ENCODE measurements at regions not wholly inside any gene's neighbourhood (a gene's known extent, or its start where the extent isn't known, plus 50 kb on each side); places are given as distances from the start of the nearest gene placed in this dataset.
A peak's percentile ranks its signal among the peaks of the same experiment; 100 is the strongest.

GRCh38 chr4:13248621-13249298 lies 235.4 kb downstream of the RAB28 start:
- no peaks in the 10 kb centered on the region for H3K79me2 ChIP-seq (replicated peaks; ENCODE audit: insufficient read depth)
- Mint-ChIP-seq H3K27ac (no peak overlapping the region), H3K27me3 (ENCODE audit: insufficient read depth, low read depth, poor library complexity) (peaks cover 1% of the 10 kb centered on the region), H3K4me3 (no peak overlapping the region), H3K36me3 (ENCODE audit: low read depth) (peaks cover 14% of the 10 kb centered on the region; the same call in 2 of the 3 replicates), H3K4me1 (peaks cover 9% of the 10 kb centered on the region), H3K9me3 (peaks cover 22% of the 10 kb centered on the region)
- H3K9me2 ChIP-seq (ENCODE audit: insufficient read depth) = no peaks in the 10 kb centered on the region
- no peaks in the 10 kb centered on the region for H3K36me3 ChIP-seq (ENCODE audit: insufficient read depth)
- ATAC-seq (no peak; the same call in 2 of the 3 replicates), DNase-seq (ENCODE audit: low spot score) (peak; percentile 64)
- no peak overlapping the region for H3K27ac ChIP-seq (ENCODE audit: low read depth)
- no peaks in the 10 kb centered on the region for H3K27me3 ChIP-seq (ENCODE audit: insufficient read depth)
- no peaks in the 10 kb centered on the region for H3F3A ChIP-seq (replicated peaks; ENCODE audit: low read depth)
- TF ChIP-seq, protein P1, sequence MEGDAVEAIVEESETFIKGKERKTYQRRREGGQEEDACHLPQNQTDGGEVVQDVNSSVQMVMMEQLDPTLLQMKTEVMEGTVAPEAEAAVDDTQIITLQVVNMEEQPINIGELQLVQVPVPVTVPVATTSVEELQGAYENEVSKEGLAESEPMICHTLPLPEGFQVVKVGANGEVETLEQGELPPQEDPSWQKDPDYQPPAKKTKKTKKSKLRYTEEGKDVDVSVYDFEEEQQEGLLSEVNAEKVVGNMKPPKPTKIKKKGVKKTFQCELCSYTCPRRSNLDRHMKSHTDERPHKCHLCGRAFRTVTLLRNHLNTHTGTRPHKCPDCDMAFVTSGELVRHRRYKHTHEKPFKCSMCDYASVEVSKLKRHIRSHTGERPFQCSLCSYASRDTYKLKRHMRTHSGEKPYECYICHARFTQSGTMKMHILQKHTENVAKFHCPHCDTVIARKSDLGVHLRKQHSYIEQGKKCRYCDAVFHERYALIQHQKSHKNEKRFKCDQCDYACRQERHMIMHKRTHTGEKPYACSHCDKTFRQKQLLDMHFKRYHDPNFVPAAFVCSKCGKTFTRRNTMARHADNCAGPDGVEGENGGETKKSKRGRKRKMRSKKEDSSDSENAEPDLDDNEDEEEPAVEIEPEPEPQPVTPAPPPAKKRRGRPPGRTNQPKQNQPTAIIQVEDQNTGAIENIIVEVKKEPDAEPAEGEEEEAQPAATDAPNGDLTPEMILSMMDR (conservative IDR thresholded peaks at IDR 0.05; ENCODE audit: low read depth in 2 of 2) = peak; percentile 64 to 83
- TF ChIP-seq, protein P2, sequence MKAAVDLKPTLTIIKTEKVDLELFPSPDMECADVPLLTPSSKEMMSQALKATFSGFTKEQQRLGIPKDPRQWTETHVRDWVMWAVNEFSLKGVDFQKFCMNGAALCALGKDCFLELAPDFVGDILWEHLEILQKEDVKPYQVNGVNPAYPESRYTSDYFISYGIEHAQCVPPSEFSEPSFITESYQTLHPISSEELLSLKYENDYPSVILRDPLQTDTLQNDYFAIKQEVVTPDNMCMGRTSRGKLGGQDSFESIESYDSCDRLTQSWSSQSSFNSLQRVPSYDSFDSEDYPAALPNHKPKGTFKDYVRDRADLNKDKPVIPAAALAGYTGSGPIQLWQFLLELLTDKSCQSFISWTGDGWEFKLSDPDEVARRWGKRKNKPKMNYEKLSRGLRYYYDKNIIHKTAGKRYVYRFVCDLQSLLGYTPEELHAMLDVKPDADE (IDR thresholded peaks at IDR 0.05) = no peak
- TF ChIP-seq STAT1 (IDR thresholded peaks at IDR 0.05; ENCODE audit: unreplicated experiment) = no peak
- TF ChIP-seq, protein P3, sequence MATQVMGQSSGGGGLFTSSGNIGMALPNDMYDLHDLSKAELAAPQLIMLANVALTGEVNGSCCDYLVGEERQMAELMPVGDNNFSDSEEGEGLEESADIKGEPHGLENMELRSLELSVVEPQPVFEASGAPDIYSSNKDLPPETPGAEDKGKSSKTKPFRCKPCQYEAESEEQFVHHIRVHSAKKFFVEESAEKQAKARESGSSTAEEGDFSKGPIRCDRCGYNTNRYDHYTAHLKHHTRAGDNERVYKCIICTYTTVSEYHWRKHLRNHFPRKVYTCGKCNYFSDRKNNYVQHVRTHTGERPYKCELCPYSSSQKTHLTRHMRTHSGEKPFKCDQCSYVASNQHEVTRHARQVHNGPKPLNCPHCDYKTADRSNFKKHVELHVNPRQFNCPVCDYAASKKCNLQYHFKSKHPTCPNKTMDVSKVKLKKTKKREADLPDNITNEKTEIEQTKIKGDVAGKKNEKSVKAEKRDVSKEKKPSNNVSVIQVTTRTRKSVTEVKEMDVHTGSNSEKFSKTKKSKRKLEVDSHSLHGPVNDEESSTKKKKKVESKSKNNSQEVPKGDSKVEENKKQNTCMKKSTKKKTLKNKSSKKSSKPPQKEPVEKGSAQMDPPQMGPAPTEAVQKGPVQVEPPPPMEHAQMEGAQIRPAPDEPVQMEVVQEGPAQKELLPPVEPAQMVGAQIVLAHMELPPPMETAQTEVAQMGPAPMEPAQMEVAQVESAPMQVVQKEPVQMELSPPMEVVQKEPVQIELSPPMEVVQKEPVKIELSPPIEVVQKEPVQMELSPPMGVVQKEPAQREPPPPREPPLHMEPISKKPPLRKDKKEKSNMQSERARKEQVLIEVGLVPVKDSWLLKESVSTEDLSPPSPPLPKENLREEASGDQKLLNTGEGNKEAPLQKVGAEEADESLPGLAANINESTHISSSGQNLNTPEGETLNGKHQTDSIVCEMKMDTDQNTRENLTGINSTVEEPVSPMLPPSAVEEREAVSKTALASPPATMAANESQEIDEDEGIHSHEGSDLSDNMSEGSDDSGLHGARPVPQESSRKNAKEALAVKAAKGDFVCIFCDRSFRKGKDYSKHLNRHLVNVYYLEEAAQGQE (IDR thresholded peaks at IDR 0.05; ENCODE audit: unreplicated experiment) = no peak
- H4K20me1 ChIP-seq (replicated peaks; ENCODE audit: insufficient read depth) = no peaks in the 10 kb centered on the region
- no peak overlapping the region for H3K4me2 ChIP-seq
- H3K4me3 ChIP-seq = no peak overlapping the region
- no peaks in the 10 kb centered on the region for H3K4me1 ChIP-seq (ENCODE audit: insufficient read depth)
- H2AFZ ChIP-seq = no peak overlapping the region

- Histone ChIP-seq H3K4me2 (no peak overlapping the region), H3K9me2 (ENCODE audit: insufficient read depth) (peaks cover 5% of the 10 kb centered on the region; the same call in 1 of the 2 replicates), H4K20me1 (replicated peaks; ENCODE audit: insufficient read depth) (no peaks in the 10 kb centered on the region), H3K27ac (ENCODE audit: low read depth) (no peak overlapping the region), H3K36me3 (ENCODE audit: insufficient read depth) (no peaks in the 10 kb centered on the region), H2AFZ (no peak overlapping the region), H3F3A (replicated peaks; ENCODE audit: low read depth) (no peaks in the 10 kb centered on the region), H3K4me3 (no peak overlapping the region), H3K27me3 (ENCODE audit: insufficient read depth) (no peaks in the 10 kb centered on the region), H3K79me2 (replicated peaks; ENCODE audit: insufficient read depth) (no peaks in the 10 kb centered on the region), H3K4me1 (ENCODE audit: insufficient read depth) (no peaks in the 10 kb centered on the region)
- no peak for ATAC-seq
- Mint-ChIP-seq H3K4me1 (peaks cover 8% of the 10 kb centered on the region), H3K9me3 (peaks cover 22% of the 10 kb centered on the region), H3K27me3 (ENCODE audit: insufficient read depth, low read depth, poor library complexity) (peaks cover 1% of the 10 kb centered on the region), H3K36me3 (ENCODE audit: low read depth) (peaks cover 14% of the 10 kb centered on the region; the same call in 2 of the 3 replicates), H3K27ac (no peak overlapping the region), H3K4me3 (no peak overlapping the region)
- no peak for DNase-seq (ENCODE audit: low spot score)
- TF ChIP-seq, protein P1 (conservative IDR thresholded peaks at IDR 0.05; ENCODE audit: low read depth in 2 of 2) = no peak
- TF ChIP-seq, protein P3 (IDR thresholded peaks at IDR 0.05; ENCODE audit: unreplicated experiment) = no peak
- TF ChIP-seq CREB1 (CRISPR knock-in tag; IDR thresholded peaks at IDR 0.05; ENCODE audit: low read depth) (no peak), JUNB (IDR thresholded peaks at IDR 0.05; ENCODE audit: unreplicated experiment) (no peak)
Observed at GRCh38 chr4:13246107-13246506, 238.0 kb downstream of the RAB28 start.
